ENCODE measurements at regions not wholly inside any gene's neighbourhood (a gene's known extent, or its start where the extent isn't known, plus 50 kb on each side); places are given as distances from the start of the nearest gene placed in this dataset.

DNA sequence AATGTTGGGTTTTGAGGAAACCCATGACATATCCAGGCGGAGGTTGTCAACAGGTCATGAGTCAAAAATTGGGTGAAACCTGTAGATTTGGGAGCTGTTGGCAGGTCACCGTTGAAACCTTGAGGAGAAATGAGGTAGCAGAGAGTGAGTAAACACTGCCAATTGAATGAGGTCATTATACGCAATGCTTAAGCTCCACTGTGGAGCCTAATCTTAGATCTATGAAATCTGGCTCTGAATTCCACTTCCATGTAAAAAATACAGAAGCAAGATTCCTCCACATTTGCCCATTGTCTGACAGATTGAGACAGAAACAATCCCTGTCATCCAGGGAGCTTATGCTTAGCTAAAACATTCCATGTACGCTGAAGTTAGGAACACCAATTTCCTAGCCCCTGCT, 76.0 kb upstream of the IL6 start:
- TF ChIP-seq CTCF (IDR thresholded peaks at IDR 0.05) = no peak
- no peak for TF ChIP-seq POLR2A (IDR thresholded peaks at IDR 0.05)
- no peak for TF ChIP-seq EP300 (IDR thresholded peaks at IDR 0.05)

Measured in ovary (tissue), 3 donors.